Fibroblast of the aortic adventitia (primary cell): ENCODE measurements at regions not wholly inside any gene's neighbourhood (a gene's known extent, or its start where the extent isn't known, plus 50 kb on each side); places are given as distances from the start of the nearest gene placed in this dataset.
A peak's percentile ranks its signal among the peaks of the same experiment; 100 is the strongest.

Experiments used
- DNase-seq: peaks from one replicate; pipeline ENCODE4 v3.0.0-alpha.2; 2010; ENCODE audit warnings: low read depth
- H3K4me3 ChIP-seq: 2 replicates; pipeline ENCODE4 v1.5.1; 2011; ENCODE audit warnings: low read depth, mild to moderate bottlenecking, control low read depth, low read length, moderate library complexity
- TF ChIP-seq, protein P1 (sequence below): IDR thresholded peaks from 2 replicates; pipeline ENCODE4 v1.5.1; 2011; ENCODE audit warnings: mild to moderate bottlenecking, low read length, control low read depth, inconsistent platforms; ENCODE audit not compliant: insufficient read depth

DNA sequence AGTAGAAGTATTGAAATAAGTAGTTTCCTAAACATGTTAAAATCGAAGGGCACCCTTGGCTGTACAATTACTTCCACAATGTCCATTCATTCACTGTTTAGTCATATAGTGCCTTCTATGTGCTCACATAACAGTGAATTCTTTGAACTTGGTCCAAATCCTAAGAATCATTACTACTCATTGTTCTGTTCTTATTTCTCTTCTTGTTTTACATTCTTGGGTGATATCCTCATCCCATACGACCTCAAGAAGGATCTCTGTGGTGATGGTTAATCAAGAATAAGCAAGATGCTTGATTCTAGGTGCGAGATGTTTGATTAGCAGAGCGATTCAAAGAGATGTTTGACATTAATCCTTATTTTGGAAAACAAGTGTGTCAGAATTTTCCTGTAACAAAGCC is 667.4 kb upstream of the ZP4 start:
- peak; percentile 79 for DNase-seq
- H3K4me3 ChIP-seq: no peak overlapping the region
- TF ChIP-seq, protein P1, sequence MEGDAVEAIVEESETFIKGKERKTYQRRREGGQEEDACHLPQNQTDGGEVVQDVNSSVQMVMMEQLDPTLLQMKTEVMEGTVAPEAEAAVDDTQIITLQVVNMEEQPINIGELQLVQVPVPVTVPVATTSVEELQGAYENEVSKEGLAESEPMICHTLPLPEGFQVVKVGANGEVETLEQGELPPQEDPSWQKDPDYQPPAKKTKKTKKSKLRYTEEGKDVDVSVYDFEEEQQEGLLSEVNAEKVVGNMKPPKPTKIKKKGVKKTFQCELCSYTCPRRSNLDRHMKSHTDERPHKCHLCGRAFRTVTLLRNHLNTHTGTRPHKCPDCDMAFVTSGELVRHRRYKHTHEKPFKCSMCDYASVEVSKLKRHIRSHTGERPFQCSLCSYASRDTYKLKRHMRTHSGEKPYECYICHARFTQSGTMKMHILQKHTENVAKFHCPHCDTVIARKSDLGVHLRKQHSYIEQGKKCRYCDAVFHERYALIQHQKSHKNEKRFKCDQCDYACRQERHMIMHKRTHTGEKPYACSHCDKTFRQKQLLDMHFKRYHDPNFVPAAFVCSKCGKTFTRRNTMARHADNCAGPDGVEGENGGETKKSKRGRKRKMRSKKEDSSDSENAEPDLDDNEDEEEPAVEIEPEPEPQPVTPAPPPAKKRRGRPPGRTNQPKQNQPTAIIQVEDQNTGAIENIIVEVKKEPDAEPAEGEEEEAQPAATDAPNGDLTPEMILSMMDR: no peak

DNA sequence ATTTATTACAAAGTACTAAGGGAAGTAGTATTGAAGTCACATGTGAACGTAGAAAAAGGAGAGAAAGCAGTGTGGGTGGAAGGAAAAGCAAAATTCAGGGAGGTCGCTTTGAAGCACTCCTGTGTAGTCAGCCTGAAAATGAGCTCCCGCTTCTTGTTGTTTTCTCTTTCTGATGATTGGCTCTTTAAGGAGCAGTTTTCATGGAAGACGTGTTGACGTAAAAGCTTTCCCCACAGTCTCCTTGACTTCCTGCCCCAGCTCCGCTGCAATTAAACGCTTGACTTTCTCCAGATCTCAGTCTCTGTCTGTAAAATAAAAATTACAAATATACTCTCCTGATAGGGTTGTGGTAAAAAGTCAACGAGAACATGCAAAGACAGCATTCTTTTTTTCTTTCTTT is 661.5 kb upstream of the ZP4 start:
- TF ChIP-seq, protein P1: no peak
- H3K4me3 ChIP-seq: no peak overlapping the region
- peak; percentile 11 for DNase-seq

DNA sequence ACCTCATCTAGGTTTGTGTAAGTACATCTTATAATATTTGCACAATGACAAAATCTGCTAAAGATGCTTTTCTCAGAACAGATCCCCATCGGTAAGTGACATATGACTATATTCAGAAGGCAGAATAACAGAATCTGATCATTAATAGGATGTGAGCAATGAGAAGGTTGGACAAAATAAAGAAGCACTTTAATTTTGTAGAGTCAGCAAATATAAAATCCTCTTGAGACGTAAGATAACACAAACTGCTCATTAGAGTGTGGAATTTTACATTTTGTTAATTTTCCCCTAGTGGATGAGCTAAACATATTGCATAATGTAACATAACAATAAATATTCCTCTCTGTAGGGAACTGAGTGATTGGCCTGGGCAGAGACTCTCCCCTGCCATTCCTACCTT is 658.4 kb upstream of the ZP4 start:
- TF ChIP-seq, protein P1: no peak
- DNase-seq: no peak
- H3K4me3 ChIP-seq: no peak overlapping the region

DNA sequence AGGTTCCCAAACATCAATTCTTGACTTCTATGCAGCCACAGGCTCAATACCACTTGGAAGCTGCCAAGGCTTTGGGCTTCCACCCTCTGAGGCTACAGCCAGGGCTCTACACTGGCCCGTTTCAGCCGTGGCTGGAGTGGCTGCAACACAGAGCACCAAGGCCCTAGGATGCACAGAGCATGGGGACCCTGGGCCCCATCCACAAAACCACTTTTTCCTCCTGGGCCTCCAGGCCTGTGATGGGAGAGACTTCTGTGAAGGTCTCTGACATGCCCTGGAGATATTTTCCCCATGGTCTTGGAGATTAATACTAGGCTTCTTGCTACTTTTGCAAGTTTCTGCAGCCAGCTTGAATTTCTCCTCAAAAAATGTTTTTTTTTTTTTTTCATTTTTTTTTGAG is 655.4 kb upstream of the ZP4 start:
- TF ChIP-seq, protein P1: no peak
- H3K4me3 ChIP-seq: no peak overlapping the region
- no peak for DNase-seq

DNA sequence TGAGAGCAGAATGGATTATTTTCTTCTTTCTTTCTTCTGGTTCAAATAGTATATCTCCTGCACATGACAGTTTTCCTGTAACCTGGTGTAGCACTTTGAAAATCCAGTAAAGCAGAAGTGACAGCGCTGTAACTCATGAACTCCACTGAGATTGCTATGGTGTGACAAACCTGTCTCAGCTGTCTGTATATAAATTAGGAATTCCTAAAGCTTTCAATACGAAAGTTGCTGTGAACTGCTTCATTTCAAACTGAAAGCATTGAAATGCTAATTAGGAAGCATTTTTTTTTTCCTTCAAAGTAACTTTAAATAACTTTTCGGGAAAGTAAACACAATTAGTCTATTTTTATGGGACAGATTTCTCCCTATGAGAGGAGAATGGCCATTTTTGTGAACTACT is 646.9 kb upstream of the ZP4 start:
- no peak for DNase-seq
- H3K4me3 ChIP-seq: no peak overlapping the region
- TF ChIP-seq, protein P1: no peak

DNA sequence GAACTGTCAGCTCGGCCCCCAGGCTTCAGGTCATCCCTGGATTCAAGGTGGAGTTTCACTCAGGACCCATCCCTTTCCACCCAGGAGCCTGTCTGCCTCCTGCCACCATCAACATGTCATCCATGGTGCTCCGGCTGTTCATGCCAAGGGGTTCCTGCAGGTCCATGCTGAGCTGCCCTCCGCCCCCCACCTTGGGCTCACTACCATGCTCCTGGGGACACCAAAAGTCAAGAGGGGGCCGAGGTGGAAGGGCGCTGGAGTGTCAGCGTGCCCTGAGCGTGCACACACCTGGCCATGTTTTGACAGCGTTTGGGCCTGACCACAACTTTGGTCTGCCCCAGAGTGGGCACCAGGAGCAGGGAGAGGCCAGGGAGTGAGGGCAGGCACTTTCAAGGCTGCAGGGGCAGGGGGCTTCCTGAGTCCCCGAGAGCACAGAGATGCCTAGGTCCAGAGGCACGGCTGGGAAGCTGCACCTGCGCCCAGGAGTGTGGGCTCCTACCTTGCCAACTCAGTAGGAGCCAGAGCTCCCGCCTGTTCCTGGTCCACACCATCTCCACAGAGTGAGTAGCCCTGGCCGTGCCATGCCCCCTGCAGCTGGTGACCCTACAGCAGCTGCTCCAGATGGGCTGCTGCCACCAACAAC is 639.6 kb upstream of the ZP4 start:
- H3K4me3 ChIP-seq: no peak overlapping the region
- TF ChIP-seq, protein P1: no peak
- DNase-seq: no peak

DNA sequence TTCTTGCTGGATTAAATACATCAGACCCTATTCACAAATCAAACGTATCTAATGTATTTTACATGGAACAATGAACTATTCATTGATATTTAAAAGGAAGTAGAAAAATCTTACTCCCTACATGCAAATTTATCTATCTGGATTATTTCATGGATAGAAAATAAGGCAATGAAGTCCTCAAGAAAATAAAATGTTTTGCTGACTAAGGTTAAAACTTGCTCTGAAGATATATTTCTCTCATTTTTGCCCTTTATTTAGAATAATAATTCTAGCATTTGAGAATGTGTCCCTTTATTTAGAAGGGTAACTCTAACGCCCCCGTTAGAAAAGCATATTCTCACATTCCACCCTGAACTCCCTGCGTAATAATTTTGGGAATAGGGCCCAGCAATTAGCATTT is 627.0 kb upstream of the ZP4 start:
- TF ChIP-seq, protein P1: no peak
- DNase-seq: no peak
- no peak overlapping the region for H3K4me3 ChIP-seq
